ENCODE measurements at regions not wholly inside any gene's neighbourhood (a gene's known extent, or its start where the extent isn't known, plus 50 kb on each side); places are given as distances from the start of the nearest gene placed in this dataset.

DNA sequence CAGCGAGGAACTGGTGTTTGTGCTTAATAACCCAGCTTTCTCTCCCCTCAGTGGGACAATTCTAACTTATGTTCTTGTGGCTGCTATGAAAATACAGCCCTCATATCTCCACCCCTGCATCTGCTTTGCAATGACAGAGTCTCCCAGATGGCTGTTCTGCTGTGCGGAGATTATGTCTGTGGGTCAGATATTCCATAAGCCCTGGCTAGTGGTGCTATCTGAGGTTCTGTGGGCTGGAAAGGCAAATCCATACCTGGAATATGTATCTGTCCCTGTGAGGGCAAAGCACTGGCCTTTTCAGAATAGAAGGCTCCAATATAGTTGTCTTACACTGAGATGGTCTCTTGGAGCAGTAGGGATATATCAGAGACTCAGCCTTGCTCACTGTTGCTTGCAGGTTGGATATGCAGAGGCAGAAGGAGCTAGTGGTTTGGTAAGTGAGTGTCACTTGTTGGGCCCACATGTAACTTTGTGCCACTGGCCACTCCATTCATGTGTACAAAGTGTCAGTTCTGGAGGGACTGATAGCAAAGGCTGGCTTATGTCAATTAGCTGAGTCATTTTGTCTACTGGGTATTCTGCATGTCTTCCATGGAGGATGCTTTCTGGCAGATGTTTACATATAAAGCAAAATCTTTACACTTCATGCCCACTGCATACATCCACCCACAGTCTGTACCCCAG lies 246.6 kb downstream of the FAM76B start:
- no peak for DNase-seq (ENCODE audit: low read depth)
- TF ChIP-seq, protein P1, sequence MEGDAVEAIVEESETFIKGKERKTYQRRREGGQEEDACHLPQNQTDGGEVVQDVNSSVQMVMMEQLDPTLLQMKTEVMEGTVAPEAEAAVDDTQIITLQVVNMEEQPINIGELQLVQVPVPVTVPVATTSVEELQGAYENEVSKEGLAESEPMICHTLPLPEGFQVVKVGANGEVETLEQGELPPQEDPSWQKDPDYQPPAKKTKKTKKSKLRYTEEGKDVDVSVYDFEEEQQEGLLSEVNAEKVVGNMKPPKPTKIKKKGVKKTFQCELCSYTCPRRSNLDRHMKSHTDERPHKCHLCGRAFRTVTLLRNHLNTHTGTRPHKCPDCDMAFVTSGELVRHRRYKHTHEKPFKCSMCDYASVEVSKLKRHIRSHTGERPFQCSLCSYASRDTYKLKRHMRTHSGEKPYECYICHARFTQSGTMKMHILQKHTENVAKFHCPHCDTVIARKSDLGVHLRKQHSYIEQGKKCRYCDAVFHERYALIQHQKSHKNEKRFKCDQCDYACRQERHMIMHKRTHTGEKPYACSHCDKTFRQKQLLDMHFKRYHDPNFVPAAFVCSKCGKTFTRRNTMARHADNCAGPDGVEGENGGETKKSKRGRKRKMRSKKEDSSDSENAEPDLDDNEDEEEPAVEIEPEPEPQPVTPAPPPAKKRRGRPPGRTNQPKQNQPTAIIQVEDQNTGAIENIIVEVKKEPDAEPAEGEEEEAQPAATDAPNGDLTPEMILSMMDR (IDR thresholded peaks at IDR 0.05; ENCODE audit: control insufficient read depth, extremely low read depth, insufficient read depth) = no peak
- H3K4me3 ChIP-seq (ENCODE audit: low read depth, low read length) = no peak overlapping the region

DNA sequence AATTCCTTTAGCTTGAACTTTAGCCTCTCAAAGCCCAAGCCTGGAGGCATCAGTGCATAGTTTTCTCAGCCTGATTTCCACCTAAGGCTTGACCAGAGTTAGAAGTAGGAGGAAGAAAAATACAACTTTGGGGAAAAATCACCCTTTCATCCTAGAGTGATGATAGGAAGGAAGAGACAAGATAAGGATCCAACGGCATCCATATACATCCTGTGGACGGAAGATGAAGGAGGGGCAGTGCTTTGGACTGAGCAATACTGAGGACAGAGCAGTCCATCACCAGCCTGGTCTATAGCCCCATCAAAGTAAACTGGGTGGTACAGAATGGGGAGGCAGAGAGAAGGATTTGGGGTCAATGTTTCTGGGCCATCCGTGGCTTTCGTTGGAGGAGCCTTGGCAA lies 247.9 kb downstream of the FAM76B start:
- no peak for DNase-seq (ENCODE audit: low read depth)
- TF ChIP-seq, protein P1 (IDR thresholded peaks at IDR 0.05; ENCODE audit: control insufficient read depth, extremely low read depth, insufficient read depth) = no peak
- H3K4me3 ChIP-seq (ENCODE audit: low read depth, low read length) = no peak overlapping the region

- no peak overlapping the region for H3K4me3 ChIP-seq (ENCODE audit: low read depth, low read length)
- DNase-seq (ENCODE audit: low read depth) = no peak
- TF ChIP-seq, protein P1 (IDR thresholded peaks at IDR 0.05; ENCODE audit: control insufficient read depth, extremely low read depth, insufficient read depth) = no peak
Observed at GRCh38 chr11:95536047-95536690, 253.4 kb downstream of the FAM76B start.

- no peak for DNase-seq (ENCODE audit: low read depth)
- TF ChIP-seq, protein P1 (IDR thresholded peaks at IDR 0.05; ENCODE audit: control insufficient read depth, extremely low read depth, insufficient read depth) = no peak
- H3K4me3 ChIP-seq (ENCODE audit: low read depth, low read length) = no peak overlapping the region
Observed at GRCh38 chr11:95534809-95535208, 254.8 kb downstream of the FAM76B start.

DNA sequence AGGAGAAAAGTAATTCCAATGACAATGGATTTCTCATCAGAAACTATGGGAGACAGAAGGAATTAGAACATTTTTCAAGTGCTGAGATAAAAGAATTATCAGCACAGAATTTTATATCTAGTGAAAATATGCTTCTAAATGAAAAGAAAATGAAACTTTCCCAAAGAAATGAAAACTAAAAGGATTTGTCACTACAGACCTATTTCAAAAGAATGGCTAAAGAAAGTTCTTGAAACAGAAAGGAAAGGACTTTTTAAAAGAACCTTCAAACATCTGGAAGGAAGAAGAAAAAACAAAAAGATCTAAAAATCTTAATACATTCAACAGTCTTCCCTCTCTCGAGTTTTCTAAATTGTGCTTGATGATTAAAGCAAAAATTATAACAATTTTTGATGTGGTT lies 255.4 kb downstream of the FAM76B start:
- TF ChIP-seq, protein P1 (IDR thresholded peaks at IDR 0.05; ENCODE audit: control insufficient read depth, extremely low read depth, insufficient read depth) = no peak
- no peak overlapping the region for H3K4me3 ChIP-seq (ENCODE audit: low read depth, low read length)
- no peak for DNase-seq (ENCODE audit: low read depth)

DNA sequence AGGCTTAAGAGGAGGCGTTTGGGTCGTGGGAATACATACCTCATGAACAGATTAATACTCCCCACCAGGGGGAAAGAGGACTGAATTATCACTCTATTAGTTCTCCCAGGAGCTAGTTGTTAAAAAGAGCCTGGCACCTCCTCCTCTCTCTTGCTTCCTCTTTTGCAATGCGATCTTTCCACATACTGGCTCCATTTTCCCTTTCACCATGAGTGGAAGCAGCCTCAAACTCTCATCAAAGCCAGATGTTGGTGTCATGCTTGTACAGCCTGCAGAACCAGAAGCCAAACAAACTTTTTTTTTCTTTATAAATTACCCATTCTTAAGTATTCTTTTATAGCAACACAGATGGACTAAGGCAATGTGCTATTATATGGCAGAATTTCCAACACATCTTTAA lies 258.5 kb downstream of the FAM76B start:
- TF ChIP-seq, protein P1 (IDR thresholded peaks at IDR 0.05; ENCODE audit: control insufficient read depth, extremely low read depth, insufficient read depth) = no peak
- H3K4me3 ChIP-seq (ENCODE audit: low read depth, low read length) = no peak overlapping the region
- no peak for DNase-seq (ENCODE audit: low read depth)

Measured in LNCaP clone FGC (cell line).